Bone marrow (tissue), 2 donors: ENCODE measurements at regions not wholly inside any gene's neighbourhood (a gene's known extent, or its start where the extent isn't known, plus 50 kb on each side); places are given as distances from the start of the nearest gene placed in this dataset.

ENCODE experiments used
- DNase-seq, 2 donors: peaks; one replicate each; lab custom pipeline; 2025; lab: John Stamatoyannopoulos, UW

DNA sequence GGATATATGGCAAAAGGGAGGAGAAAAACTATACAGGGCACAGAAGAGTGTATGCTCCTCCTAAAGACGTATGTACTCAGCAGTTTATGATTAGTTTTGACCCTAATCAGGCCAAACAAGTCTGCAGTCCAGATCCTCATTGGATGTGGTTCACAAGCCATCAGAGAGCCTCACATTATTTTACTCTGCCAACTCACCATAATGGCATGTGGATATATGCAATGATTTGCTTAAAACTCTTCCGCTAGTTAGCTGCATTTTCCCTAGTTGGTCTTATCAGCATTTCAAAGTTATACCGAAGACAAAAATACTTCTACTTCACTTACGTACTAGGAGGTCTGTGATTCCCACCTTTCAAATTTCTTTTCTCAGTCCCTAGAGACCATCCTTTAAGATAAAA is 198.4 kb downstream of the CMPK2 start:
- no peak for DNase-seq

DNA sequence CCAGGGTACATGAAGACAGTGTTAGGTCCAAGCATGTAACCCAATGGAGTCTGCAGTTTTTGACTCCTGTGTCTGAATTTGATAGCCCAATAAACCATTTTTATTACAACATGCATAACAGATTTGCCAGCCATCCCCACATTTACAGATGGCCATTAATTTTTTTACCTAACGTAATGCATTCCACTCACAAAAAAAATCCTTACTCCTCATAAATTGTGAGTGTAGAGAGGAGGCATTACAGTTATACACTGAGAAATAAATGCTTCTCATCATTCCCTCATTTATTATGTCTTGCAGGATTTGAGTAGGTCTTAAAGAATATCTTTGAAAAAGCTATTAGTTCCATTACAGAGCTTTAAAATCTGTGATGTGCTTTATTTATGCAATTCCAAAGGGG is 193.8 kb downstream of the CMPK2 start:
- DNase-seq = no peak

DNA sequence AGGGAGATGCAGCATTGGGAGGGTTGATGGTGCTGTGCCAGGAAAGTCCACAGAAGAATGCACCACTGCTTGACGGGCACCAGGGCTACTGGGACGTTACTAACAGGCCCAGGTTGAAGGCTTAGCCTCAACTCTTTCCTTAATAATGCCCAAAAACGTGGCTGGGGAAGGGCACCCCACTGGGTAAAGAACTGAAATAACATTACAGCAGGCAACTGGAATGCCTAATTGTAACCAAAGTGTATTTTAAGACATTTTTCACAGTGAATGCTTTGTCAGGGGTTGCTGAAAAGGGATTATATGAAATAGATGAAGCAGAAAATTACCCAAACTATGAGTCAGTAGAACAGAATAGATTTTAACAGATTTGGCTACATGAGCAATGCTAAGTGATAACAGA is 191.3 kb downstream of the CMPK2 start:
- no peak for DNase-seq

DNA sequence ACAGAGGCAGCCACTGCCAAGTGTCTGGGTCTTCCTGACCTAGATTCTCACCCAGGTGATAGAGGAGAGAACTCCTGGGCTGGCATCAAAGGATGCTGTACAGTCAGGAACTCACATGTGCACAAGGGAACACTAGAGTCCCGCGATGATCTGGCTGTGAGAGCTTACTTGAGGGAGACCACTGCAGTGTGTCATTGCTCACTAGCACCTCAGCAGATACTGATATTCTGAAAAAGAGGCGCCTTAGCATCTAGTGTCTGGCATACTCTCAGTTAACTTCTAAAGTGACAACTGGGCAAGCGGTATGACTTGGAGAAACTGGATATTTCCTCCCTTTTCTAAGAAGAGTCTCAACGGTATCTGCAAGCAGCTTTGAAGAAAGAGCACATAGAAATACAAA is 189.9 kb downstream of the CMPK2 start:
- DNase-seq = no peak

DNA sequence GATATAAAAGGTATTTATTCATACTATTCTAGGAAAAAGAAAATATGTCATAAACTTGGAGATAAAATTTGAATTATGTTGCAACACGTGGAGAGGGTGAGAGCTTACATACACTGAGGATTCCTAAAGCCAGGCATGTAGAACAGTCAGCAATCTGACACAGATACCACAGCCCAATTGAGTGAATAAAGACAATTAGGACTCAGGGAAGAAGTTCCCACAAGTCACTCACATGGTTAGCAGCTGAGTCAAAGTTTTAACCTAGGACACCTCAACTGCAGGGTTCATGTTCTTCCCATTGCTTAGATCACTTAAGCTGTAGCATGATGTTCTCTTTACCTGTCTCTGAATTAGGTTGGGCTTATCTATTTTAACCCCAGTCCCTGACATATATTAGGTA is 189.5 kb downstream of the CMPK2 start:
- DNase-seq = no peak

DNA sequence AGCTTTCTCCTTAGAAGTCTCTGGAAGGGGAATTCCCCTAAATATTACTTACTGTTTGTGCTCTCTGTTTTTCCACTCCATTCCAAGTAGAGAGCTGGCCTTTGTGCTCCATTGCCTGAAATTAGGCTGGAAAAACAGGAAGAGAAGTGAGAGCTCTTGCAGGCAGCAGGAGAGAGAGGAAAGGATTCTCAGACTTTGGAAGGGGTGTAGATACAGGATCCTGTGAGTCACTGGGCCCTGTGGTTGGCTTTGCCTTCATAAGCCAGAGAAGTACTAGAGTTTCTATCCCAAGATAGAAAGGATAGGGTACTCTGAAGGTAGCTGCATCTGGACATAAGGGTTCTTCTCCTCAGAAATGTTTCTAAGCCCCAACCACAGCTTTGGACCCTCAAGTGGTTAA is 188.9 kb downstream of the CMPK2 start:
- no peak for DNase-seq

DNA sequence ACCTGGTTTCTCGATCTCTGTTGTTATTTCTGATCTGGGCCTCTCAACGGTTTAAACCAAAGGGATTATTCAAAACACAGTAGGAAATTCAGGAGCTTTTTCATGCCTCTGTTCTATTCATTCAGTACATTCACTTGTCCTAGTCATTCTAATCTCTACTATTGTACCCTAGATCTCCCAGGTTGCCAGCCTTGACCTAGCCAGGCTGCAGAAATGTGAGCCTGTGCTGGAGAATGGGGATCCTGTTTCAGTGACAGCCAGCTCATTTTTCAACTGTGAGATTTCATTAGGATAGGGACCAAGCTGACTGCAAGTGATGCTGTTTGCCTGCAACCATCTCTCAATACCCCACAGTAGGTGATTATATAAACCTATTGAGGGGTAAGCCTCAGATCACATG is 186.2 kb downstream of the CMPK2 start:
- no peak for DNase-seq

DNA sequence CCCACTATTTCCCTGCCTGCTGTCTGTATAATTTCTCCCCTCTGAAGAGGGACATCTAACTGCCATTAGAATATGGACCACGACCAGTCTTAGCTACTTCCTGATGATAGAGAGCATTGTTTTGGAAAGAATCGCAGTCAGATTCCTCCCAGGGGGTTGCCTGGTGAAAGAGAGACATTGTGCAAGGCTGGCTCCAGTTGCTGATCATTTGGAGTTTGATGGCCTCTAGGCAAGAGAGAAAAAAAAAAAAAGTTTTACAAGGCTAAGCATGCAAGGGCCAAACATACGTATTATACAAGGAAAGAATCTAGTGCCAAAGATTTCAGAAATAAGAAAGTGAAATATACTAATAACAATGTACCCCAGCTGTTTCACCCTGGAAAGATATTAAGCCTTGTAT is 182.2 kb downstream of the CMPK2 start:
- DNase-seq = no peak

DNA sequence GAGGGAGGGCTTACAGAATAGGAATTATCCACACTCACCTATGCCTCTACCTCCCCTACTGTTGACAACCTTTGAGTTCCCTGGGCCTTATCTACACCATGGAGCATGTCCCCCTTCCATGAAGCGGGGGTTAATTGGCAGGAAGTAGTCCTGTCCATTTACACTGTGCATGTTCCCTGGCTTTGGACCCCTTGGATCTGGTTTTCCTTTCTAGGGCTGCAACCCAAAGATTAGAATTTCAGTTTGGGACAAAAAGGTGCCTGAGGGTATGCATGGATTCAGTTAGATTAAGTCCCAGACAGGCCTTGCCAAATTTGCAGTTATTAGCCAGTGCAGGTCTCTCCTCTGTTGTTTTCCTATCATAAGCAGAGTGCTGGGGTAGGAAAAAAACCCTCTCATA is 180.3 kb downstream of the CMPK2 start:
- no peak for DNase-seq

DNA sequence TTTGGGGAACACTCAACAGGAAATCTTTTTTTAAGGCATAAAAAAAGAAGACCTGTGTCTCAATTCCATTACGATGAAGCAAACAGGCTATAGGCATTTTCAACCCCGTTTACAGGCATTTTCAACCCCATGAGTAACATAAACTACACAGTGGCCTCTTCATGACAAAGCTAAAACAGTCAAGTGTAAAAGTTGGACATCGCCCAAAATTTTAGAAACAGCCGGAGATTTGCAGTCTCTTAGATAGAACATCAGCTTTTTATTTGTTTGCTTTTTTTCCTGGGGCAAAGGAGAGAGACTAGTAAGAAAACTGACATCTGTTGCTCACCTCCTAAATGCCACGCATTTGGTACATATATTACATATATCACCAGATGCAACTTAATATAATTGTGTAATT is 173.7 kb downstream of the CMPK2 start:
- DNase-seq = no peak

DNA sequence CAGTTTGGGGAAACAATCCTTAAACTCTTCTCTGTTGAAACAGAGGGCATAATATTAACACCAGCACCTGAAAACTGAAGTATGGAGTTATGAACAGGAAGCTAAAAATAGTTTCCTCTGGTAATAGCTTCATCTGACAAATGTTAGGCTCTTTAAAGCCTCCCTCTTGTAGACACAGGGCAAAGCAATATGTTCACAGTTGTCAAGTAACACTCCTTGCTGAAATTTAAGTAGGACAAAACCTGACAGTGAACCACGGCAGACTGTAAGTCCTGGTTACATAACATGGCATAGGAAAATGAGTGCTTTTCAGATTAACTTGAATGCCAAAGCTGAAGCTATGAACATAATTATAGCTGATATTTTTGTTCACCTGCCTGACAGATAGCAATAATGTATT is 172.9 kb downstream of the CMPK2 start:
- no peak for DNase-seq

DNA sequence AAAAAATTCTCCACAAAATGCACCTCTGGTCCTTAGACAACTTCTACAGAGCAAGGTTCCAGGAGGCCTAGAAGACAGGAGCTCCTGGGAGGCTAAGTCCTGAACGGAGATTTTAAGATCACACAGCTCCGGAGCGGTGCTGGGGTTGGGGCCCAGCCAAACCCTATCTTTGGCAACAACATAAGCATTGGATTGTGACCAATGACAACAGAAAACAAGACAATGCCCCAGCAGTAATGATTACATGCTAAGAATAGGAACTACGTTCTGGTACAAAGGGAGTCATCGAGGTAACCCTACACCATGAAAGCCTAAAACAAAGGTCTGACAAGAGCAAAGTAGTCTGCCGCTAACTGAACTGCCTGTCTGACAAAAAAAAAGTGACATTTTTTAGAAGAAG is 171.2 kb downstream of the CMPK2 start:
- no peak for DNase-seq

DNA sequence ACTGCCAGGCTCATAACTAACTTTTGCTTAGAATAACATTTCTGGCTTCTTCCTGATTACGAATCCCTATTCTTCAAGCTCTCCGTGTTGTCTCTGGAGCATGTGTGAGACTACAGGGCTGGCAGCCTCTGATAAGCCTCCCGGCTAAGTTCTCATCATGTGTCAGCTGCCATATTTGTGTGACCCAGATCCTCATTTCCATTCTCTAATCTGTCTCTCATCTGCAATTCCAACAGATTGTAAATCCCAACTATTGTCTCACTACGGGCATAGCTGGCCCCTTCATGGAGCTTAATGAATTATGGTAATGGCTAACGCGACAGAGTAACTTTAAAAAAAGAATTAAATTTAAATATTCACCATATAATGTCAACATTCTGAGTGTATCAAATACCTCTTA is 165.4 kb downstream of the CMPK2 start:
- no peak for DNase-seq

DNA sequence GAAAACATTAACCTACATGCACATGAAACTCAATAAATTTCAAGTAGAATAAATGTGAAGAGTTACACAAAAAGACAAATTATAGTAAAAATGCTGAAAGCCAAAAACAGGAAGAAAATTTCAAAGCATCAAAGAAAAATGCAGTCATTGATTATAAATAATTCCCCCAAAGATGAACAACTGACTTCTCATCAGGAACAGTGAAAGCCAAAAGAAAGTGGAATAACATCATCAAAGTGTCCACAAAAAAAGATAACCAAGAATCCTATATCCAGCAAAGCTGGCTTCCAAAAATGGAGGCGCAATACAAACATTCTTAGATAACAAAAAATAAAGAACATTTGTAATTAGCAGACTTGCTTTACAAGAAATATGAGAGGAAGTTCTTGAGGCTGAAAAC is 161.6 kb downstream of the CMPK2 start:
- DNase-seq = no peak

DNA sequence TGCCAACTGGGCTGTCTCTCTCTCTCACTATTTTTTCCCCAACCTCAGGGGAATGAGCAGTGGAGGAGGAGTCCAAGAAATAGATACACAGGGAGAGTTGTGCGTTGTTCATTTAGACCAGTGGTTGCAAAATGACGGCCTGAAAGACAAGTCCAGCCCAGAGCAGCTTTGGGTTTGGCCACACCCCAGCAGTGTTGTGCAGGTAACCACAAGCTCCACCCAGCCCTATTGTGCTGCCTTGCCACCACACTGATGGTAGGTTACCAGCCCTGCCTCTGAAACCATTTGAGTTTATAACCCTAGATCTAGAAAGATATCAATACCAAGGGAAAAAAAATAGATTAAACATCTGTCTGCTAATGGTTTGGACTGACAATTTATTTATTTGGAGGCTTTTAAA is 144.3 kb downstream of the CMPK2 start:
- no peak for DNase-seq

DNA sequence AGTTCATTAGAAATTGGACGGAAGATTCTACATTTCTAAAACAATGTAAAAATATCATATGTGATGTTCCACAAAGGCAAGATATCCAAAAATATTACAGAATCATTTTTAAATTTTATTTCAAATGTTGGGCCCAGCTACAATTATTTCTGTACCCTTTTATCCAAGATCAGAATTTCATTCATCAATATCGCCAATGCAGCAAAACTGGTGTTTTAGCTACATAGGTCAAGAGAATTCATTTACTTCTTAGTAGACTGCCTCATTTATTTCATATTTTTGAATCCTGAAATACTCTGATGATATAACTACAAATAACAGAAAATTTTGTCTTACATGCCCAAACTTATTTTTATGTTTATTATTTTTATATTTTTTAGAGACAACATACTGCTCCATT is 143.1 kb downstream of the CMPK2 start:
- no peak for DNase-seq

DNA sequence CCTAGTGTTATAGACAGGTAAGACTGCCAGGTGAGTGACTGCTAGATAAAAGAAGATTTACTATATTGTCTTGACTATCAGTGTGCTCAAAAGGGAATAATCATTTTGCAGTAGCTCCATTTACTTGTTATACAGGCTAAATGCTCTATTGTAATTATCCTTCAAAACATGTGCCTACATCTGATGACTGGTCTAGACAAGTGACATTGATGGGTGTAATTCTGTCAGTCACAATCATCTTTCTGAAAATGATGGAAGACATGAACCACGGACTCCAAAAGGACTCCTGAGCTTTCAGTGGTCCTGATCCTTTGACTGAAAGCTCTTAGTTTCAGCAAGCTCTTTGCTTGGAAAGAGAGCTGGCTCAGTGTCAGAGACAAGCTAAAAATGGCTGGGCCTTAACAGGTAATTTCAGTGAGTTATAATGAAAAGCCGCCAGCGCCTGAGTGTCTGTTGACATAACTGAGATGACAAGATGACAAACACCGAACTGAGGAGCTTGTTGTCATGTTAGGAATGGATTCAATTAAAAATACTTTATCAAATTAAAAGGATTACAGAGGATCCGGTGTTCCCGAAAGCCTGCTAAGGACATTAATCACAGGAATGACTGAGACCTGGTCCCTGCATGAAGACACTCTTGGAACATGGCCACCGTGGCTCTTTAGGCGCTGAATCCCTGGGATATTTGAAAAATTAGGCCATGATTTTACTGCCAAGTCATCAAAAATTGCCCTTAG is 141.7 kb downstream of the CMPK2 start:
- no peak for DNase-seq

DNA sequence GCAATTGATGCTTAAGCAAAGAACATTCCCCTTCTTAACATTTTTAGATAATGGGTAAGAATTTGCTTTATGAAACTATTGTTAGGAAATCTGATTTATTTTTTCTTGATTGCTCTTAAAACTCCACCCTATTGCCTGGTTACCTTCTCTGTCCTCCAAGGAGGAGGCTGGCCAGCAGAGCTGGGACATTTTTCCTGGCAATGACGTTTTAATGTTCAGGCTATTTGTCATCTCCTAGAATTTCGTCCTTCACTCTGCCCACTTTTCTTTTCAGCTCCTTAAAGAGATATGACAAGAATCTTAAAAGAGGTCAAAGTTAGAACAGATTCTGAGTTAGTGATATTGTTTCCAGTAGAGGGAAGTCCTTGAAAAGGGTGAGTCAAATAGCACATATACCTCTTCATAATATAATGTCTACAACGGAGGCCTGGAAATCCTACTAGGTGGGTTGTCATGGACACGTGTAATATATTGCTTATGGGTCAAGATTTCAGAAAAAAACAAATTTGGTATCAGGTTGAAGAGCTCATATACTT is 141.0 kb downstream of the CMPK2 start:
- no peak for DNase-seq

DNA sequence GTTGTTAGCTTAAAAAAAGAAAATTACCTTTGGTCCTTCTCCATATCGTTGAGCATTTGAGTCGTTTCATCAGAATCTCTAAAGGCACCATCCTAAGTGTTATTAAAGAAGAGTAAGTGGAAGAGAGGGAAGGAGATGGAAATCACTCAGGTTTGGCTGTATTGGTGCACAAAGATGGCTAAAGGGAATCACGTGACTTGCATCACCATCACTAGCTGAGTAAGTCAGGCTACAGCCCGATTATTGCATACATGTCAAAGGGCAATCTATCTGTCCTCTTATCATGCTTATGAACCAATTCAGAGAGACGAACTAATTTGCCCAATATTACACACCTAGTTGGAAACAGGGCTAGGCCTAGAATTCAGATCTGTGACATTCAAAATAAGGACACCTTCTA is 137.6 kb downstream of the CMPK2 start:
- DNase-seq = no peak

DNA sequence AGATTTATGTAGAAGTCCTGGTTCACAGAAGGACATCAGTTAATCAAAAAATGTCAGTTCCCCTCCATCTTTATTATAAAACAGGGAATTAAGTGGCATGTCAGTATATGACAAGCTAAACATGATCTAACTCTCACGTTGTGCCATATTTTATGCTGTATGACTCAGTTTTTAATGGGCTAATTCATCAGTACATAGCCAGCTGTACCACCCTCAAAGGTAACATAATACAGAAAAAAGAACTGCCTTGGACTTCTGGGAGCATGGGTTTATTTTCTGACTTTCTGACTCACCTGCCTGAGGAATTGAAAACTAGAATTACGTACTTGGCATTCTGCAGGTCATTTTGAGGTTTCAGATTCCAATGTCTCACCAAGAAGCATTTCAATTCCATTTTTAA is 135.7 kb downstream of the CMPK2 start:
- DNase-seq = no peak

DNA sequence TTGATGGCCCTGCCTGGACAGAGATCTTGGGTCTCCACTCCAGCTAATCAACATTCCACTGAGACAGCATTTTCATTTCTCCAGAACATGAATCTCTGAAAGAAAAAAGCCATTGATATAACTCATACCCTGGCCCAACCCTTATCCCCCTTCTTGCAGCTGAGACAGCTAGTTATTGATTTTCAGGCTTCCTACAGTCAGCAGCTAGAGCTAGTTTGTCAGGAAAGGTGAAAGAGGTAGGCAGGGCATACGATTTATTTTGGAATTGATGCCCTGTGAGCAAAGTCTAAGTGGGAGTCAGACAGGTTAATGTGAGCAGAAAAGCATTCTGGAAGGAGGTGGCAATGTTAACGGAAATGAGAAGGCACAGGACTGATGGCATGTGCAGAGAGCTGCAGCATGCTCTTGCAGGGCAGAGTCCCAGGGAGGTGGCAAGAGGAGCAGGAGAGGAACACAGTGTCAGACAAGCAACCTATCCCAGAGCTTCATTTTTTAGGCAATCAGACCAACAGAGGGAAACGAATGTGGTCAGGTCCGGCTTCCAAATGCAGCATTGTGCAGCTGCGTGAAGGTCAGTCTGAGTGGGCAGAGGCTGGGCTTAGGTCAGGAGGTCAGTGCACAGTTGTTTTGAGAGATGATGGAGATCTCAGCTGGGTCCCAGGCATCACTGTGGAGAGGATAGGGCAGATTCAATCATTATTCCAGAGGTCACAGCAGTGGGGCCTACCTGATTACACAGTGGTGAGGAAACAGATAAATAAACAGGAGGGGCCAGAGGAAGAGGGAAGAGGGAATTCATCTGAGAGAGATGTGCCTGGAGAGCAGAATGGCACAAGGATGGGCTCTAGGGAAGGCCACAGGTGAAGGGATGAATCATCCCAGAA is 134.8 kb downstream of the CMPK2 start:
- DNase-seq = no peak

DNA sequence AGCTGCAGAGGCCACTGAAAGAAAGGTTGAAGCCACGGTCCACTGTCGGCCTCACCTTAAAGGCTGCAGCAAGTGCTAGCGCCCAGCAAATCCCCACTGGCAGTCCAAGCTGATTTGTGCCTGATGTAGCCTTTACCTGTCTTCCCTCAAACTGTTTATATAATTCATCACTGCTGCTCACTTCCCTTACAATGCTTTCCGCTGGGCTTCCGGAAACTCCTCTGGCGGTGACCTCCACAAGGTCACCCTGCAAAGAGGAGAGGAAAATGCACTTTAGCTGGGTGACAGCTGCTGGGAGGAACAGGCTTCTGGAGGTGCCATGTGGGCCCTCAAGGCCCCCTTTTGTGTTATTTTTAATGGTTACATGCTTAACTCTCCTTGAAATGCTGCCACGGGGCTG is 126.2 kb downstream of the CMPK2 start:
- no peak for DNase-seq

DNA sequence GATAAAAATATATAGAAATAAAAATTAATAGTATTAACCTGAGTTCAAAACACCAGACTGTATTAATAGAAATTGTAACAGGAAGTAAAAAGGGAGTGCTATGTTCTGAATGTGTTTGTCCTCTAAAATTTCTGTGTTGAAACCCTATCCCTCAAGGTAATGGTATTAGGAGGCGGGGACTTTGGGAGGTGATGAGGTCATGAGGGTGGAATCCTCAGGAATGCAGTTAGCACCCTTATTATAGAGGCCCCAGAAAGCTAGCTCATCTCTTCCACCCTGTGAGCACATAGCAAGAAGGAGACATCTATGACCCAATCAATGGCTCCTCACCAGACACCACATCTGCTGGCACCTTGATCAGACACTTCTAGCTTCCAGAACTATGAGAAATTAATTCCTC is 124.5 kb downstream of the CMPK2 start:
- DNase-seq = no peak
